Testis (tissue), 2 donors: ENCODE measurements at regions not wholly inside any gene's neighbourhood (a gene's known extent, or its start where the extent isn't known, plus 50 kb on each side); places are given as distances from the start of the nearest gene placed in this dataset.

Experiments
- DNase-seq: peaks from one replicate; pipeline ENCODE4 v3.0.0-alpha.2; 2019
- H3K27ac ChIP-seq, 2 donors: fragments of 200-600 bp; sonication (generic); one replicate each; pipeline ENCODE4 v1.5.1; 2019
- H3K27me3 ChIP-seq: fragments of 200-600 bp; sonication (generic); one replicate; pipeline ENCODE4 v1.5.1; 2019
- H3K36me3 ChIP-seq: fragments of 200-600 bp; sonication (generic); one replicate; pipeline ENCODE4 v1.5.1; 2017; ENCODE audit warnings: low read depth; ENCODE audit errors: missing control alignments
- H3K4me1 ChIP-seq: fragments of 200-600 bp; sonication (generic); one replicate; pipeline ENCODE4 v1.5.1; 2019
- H3K4me3 ChIP-seq, 2 donors: fragments of 200-600 bp; sonication (generic); one replicate each; pipeline ENCODE4 v1.5.1; 2017 to 2019
- H3K9me3 ChIP-seq: fragments of 200-600 bp; sonication (generic); one replicate; pipeline ENCODE4 v1.5.1; 2017
- POLR2A ChIP-seq: fragments of 450-650 bp; IDR thresholded peaks from one replicate; pipeline ENCODE4 v1.6.1; 2017; ENCODE audit warnings: antibody characterized with exemption, mild to moderate bottlenecking, moderate library complexity
- WGBS, 2 donors: methylation state at CpG; one replicate each; pipeline ENCODE4 v1.1.5; 2018; 5-methylcytosine and 5-hydroxymethylcytosine counted together
- intact Hi-C: fragments of 100-400 bp; cut with DNase I; formaldehyde crosslinking; loops from one replicate; pipeline ENCODE4 v1.15.1; 2023; ENCODE audit warnings: low total_unique reads
- TF ChIP-seq, protein P1 (sequence below), 3 experiments: fragments of 450-650 bp in 2 of 3; fragments of 200-600 bp in 1 of 3; sonication (generic) in 1 of 3; IDR thresholded peaks; one replicate each; pipeline ENCODE4 v1.5.1; 2016 to 2019; ENCODE audit warnings: antibody characterized with exemption in 3 of 3, mild to moderate bottlenecking in 2 of 3, moderate library complexity in 1 of 3

DNA sequence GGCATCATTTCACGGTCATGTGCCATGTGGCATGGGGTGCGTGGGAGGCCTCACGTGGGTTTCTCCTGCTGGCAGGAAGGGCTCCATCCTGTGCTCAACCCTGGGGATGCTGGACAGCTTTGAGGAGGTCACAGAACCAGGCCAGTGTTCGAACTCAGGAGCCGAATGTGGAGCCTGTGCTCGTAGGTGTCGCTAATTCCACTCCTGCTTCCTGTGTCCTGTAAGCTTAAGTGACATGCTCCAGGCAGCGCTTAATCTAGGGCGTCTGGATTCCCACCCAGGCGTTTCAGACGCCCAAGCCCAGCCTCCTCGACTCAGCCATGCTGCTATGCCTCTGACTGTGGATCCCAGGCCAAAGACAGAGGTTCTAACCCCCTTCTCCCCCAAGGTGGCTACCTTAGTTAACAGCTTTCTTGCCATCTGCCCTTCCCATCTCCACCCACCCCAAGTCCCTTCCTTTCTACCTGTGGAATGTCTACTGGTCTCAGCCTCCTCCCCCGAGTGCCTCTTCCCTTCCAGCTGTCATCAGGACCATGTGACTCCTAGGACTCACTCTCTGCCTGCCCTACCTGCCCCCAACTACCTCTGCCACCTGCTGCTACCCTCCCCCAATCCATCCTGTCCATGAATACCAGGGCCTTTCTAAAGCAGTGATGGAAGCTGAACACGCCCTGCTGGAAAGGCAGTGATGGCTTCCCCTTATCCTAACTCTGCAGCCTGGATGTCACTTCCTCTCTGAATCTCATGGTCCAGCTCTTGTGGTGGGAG lies 255.1 kb downstream of the CDH26 start:
- H3K36me3 ChIP-seq = no peaks in the 10 kb centered on the region
- H3K27me3 ChIP-seq = no peaks in the 10 kb centered on the region
- no peak for DNase-seq
- no peak overlapping the region for H3K27ac ChIP-seq
- H3K9me3 ChIP-seq = no peaks in the 10 kb centered on the region
- no peaks in the 10 kb centered on the region for H3K4me1 ChIP-seq
- WGBS, 2 donors = 88 to 95% methylated on average over 13 to 14 of the region's 14 CpGs
- no peak overlapping the region for H3K4me3 ChIP-seq
- intact Hi-C loops = no loop called here
- TF ChIP-seq, protein P1, sequence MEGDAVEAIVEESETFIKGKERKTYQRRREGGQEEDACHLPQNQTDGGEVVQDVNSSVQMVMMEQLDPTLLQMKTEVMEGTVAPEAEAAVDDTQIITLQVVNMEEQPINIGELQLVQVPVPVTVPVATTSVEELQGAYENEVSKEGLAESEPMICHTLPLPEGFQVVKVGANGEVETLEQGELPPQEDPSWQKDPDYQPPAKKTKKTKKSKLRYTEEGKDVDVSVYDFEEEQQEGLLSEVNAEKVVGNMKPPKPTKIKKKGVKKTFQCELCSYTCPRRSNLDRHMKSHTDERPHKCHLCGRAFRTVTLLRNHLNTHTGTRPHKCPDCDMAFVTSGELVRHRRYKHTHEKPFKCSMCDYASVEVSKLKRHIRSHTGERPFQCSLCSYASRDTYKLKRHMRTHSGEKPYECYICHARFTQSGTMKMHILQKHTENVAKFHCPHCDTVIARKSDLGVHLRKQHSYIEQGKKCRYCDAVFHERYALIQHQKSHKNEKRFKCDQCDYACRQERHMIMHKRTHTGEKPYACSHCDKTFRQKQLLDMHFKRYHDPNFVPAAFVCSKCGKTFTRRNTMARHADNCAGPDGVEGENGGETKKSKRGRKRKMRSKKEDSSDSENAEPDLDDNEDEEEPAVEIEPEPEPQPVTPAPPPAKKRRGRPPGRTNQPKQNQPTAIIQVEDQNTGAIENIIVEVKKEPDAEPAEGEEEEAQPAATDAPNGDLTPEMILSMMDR (IDR thresholded peaks at IDR 0.05) = no peak
- no peak for TF ChIP-seq POLR2A

DNA sequence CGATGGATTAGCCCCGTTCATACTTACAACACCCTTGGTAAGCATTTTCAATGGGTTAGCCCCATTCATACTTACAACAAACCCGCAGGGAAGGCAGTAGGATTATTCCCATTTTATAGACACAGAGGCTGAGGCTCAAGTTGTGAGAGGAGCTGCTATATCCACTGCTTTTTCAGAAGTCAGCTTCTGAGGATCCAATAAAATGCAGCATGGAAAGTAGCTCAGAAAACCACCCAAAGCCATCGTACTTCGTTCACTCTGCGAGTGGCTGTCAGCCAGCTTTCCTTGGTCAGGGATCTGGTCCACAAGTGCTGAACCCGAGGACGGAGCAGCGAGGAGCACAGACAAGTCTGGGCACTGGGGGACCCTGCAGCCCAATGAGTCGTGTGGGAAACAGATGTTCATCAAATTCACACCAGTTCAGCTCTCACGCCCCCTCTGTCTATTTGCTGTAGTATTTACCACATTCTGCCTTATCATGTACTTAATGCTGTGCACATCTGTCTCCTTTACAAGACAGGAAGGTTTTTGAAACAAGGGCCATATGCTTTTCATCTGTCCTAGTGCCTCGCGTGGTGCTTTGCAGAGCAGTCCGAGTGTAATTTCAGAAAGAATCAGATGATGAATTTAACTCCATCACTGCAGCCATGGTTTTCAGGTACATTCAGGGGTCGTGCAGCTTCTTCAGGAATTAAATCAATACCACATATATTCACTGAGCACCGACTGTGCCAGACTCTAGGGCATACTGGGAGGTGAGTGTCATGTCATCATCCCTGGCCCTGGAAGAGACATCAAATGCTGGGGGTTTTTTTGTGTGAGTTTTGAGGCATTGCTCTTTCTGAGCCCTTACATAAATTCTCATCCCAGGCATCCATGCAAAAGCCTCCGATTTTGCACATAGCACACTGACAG lies 256.9 kb downstream of the CDH26 start:
- no peak for DNase-seq
- intact Hi-C loops = no loop called here
- 60 to 64% methylated on average over 17 of the region's 17 CpGs for WGBS, 2 donors
- Histone ChIP-seq H3K4me3 (no peak overlapping the region), H3K4me1 (no peaks in the 10 kb centered on the region), H3K27ac (no peak overlapping the region), H3K36me3 (no peaks in the 10 kb centered on the region), H3K9me3 (no peaks in the 10 kb centered on the region), H3K27me3 (no peaks in the 10 kb centered on the region)
- no peak for TF ChIP-seq POLR2A
- TF ChIP-seq, protein P1 (IDR thresholded peaks at IDR 0.05) = no peak

DNA sequence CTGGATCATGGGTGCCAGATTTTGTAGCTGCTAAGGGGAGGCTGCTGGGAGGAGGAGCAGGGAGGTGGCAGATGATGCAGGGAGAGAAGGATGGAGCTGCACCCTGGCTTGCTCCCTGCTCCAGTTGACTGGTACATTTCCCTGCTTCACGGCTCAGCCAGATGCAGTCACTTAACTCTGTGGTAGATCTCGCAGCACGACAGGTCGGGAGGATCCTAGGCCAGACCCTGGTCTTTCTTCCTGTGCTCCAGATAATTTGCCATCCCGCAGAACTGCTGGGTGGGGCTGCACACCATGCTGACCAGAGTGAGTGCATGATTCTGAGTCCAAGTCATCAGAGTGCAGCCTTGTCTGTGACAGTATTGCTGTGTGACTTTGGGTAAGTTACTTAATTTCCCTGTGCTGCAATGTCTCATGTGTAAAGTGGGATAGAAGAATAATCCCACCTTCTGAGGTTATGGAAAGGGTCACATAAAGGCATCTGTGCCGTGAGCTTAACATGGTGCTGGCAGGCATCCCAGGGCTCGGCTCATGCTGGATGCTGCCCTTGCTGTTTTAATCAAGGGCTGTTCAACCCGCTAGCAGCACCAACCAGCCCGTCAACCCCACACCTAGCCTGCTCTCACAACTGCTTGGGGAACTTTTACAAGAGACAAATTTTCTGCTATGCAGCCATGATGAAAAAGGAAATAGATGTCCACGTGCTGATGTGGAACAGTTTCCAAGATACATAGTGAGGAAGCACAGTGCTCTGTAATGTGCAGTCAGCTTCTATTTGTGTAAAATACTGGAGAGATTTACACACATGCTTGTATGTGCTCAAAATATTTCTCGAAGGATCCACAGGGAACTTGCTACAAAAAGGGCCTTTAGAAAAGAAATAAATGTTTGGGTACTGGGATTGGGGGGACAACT lies 257.9 kb downstream of the CDH26 start:
- Histone ChIP-seq H3K9me3 (no peaks in the 10 kb centered on the region), H3K27ac (no peak overlapping the region), H3K4me1 (no peaks in the 10 kb centered on the region), H3K4me3 (no peak overlapping the region), H3K36me3 (no peaks in the 10 kb centered on the region), H3K27me3 (no peaks in the 10 kb centered on the region)
- no peak for DNase-seq
- 55 to 76% methylated on average over 9 to 11 of the region's 11 CpGs for WGBS, 2 donors
- intact Hi-C loops = no loop called here
- no peak for TF ChIP-seq POLR2A
- TF ChIP-seq, protein P1 (IDR thresholded peaks at IDR 0.05) = no peak

DNA sequence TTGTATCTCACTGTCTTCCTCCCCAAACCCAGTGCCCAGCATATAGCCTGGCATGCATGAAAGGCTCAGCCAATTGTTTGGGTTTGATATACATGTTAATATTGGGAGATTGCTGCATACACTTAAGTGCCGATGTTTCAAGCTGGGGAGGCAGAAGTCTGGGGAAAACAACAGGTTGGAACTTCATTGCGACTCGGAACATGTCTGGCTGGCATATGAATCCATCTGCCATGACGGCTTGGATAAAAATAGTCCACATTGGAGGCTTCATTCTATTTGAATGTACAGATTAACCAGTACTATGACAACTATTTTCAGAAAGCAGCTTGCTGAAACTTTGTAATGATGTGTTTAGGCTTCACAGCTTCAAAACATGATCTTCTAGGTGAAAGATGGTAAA lies 261.0 kb downstream of the CDH26 start:
- Histone ChIP-seq H3K4me1 (no peaks in the 10 kb centered on the region), H3K4me3 (no peak overlapping the region), H3K36me3 (no peaks in the 10 kb centered on the region), H3K9me3 (no peaks in the 10 kb centered on the region), H3K27me3 (no peaks in the 10 kb centered on the region), H3K27ac (no peak overlapping the region)
- 93 to 99% methylated on average over 4 of the region's 4 CpGs for WGBS, 2 donors
- intact Hi-C loops = no loop called here
- no peak for DNase-seq
- TF ChIP-seq, protein P1 (IDR thresholded peaks at IDR 0.05) = no peak
- TF ChIP-seq POLR2A = no peak
